ENCODE measurements at regions not wholly inside any gene's neighbourhood (a gene's known extent, or its start where the extent isn't known, plus 50 kb on each side); places are given as distances from the start of the nearest gene placed in this dataset.
"Not testable (repeated sequence)": the region's sequence is repeated elsewhere in the genome, so short reads cannot be mapped to it uniquely, and the experiment has no call there.

- DNase-seq (ENCODE audit: low spot score), result no peak
- TF ChIP-seq CTCF (conservative IDR thresholded peaks at IDR 0.05; ENCODE audit: low read depth), result no peak
- ChIA-PET POLR2A (ENCODE audit: low non-redundant PET) (no interaction called here), CTCF (no interaction called here)
- H3K27ac ChIP-seq, result no peak overlapping the region
Observed at GRCh38 chr11:98734686-98735085, 286.1 kb upstream of the CNTN5 start.

- POLR2A ChIA-PET (ENCODE audit: low non-redundant PET), result no interaction called here
- H3K27ac ChIP-seq, result no peak overlapping the region
- DNase-seq (ENCODE audit: low spot score), result no peak
- no peak for TF ChIP-seq CTCF (conservative IDR thresholded peaks at IDR 0.05; ENCODE audit: low read depth)
- CTCF ChIA-PET, result no interaction called here
Observed at GRCh38 chr11:98736833-98737232, 283.9 kb upstream of the CNTN5 start.

GRCh38 chr11:98740321-98740720, 280.4 kb upstream of the CNTN5 start:
- no peak for TF ChIP-seq CTCF (conservative IDR thresholded peaks at IDR 0.05; ENCODE audit: low read depth)
- no peak for DNase-seq (ENCODE audit: low spot score)
- H3K27ac ChIP-seq, result no peak overlapping the region
- ChIA-PET CTCF (interaction anchor here (0.7 kb wide), 1 partner anchor 10 kb away, joined by 3 read pairs; no protein-coding TSS in a partner anchor), POLR2A (ENCODE audit: low non-redundant PET) (no interaction called here)

- DNase-seq (ENCODE audit: low spot score); POLR2A ChIA-PET (ENCODE audit: low non-redundant PET); H3K27ac ChIP-seq; CTCF ChIA-PET: not testable (repeated sequence)
Observed at GRCh38 chr11:98763446-98763845, 257.3 kb upstream of the CNTN5 start.

GRCh38 chr11:98766903-98767302, 253.8 kb upstream of the CNTN5 start:
- ChIA-PET CTCF (no interaction called here), POLR2A (ENCODE audit: low non-redundant PET) (no interaction called here)
- TF ChIP-seq CTCF (conservative IDR thresholded peaks at IDR 0.05; ENCODE audit: low read depth), result no peak
- no peak for DNase-seq (ENCODE audit: low spot score)
- no peak overlapping the region for H3K27ac ChIP-seq

- DNase-seq (ENCODE audit: low spot score); CTCF ChIA-PET; H3K27ac ChIP-seq; POLR2A ChIA-PET (ENCODE audit: low non-redundant PET): not testable (repeated sequence)
Observed at GRCh38 chr11:98770046-98770445, 250.7 kb upstream of the CNTN5 start.

- CTCF ChIA-PET, result no interaction called here
- DNase-seq (ENCODE audit: low spot score), result no peak
- POLR2A ChIA-PET (ENCODE audit: low non-redundant PET), result no interaction called here
- no peak overlapping the region for H3K27ac ChIP-seq
- no peak for TF ChIP-seq CTCF (conservative IDR thresholded peaks at IDR 0.05; ENCODE audit: low read depth)
Observed at GRCh38 chr11:98771791-98772190, 249.0 kb upstream of the CNTN5 start.

- no peak for TF ChIP-seq CTCF (conservative IDR thresholded peaks at IDR 0.05; ENCODE audit: low read depth)
- POLR2A ChIA-PET (ENCODE audit: low non-redundant PET), result no interaction called here
- DNase-seq (ENCODE audit: low spot score), result no peak
- H3K27ac ChIP-seq, result no peak overlapping the region
- CTCF ChIA-PET, result no interaction called here
Observed at GRCh38 chr11:98772893-98773292, 247.9 kb upstream of the CNTN5 start.

Data from RWPE1 (cell line).